Panc1 (cell line): ENCODE measurements at regions not wholly inside any gene's neighbourhood (a gene's known extent, or its start where the extent isn't known, plus 50 kb on each side); places are given as distances from the start of the nearest gene placed in this dataset.

Experiments used
- ATAC-seq: fragments of 200-7000 bp; cut with Tn5 transposase; 2 replicates; pipeline ENCODE4 v1.9.1; 2020; ENCODE audit warnings: mild to moderate bottlenecking, moderate library complexity
- BruUV-seq: library from RNA; stranded (reverse); fragments of 400-500 nt; replicated peaks from 2 replicates; lab custom pipeline; 2021; lab: Mats Ljungman, UMichigan
- CTCF ChIA-PET: fragments of 300-600 bp; sonication (Branson Sonifier 250); formaldehyde crosslinking; loops from one replicate; lab custom pipeline; 2022; ENCODE audit warnings: antibody characterized with exemption; lab: Charles Lee
- POLR2A ChIA-PET: fragments of 300-600 bp; sonication (Branson Sonifier 250); formaldehyde crosslinking; loops from one replicate; lab custom pipeline; 2022; ENCODE audit warnings: antibody characterized with exemption; lab: Charles Lee
- DNase-seq: peaks from one replicate; pipeline ENCODE4 v3.0.0-alpha.2; 2010; ENCODE audit warnings: low read depth, low spot score
- H3K27ac ChIP-seq: 2 replicates; pipeline ENCODE4 v1.5.1; 2011; ENCODE audit warnings: mild to moderate bottlenecking, low read length, inconsistent platforms
- H3K27me3 ChIP-seq: fragments of 200-500 bp; sonication (Bioruptor generic); 2 replicates; pipeline ENCODE4 v1.6.0; 2014; ENCODE audit warnings: low read length, inconsistent platforms; ENCODE audit not compliant: control insufficient read depth, insufficient read depth
- H3K36me3 ChIP-seq: fragments of 200-500 bp; sonication (Bioruptor generic); 2 replicates; pipeline ENCODE4 v1.5.1; 2014; ENCODE audit warnings: inconsistent platforms, mild to moderate bottlenecking, low read length, moderate library complexity; ENCODE audit not compliant: control insufficient read depth, insufficient read depth
- H3K4me1 ChIP-seq: 2 replicates; pipeline ENCODE4 v1.5.1; 2011; ENCODE audit warnings: inconsistent platforms, mild to moderate bottlenecking, low read length, moderate library complexity; ENCODE audit not compliant: control insufficient read depth, insufficient read depth
- H3K4me3 ChIP-seq, 2 experiments: 2 replicates each; pipeline ENCODE4 v1.5.1; 2011 to 2012; ENCODE audit warnings: low read depth in 2 of 2, low read length in 2 of 2, mild to moderate bottlenecking in 2 of 2, inconsistent platforms in 1 of 2, moderate library complexity in 1 of 2
- H3K9me3 ChIP-seq: fragments of 200-500 bp; sonication (Bioruptor generic); 2 replicates; pipeline ENCODE4 v1.5.1; 2014; ENCODE audit warnings: low read depth, mild to moderate bottlenecking, inconsistent platforms, low read length, moderate library complexity; ENCODE audit not compliant: control insufficient read depth, insufficient read depth
- POLR2AphosphoS5 ChIP-seq: IDR thresholded peaks from 2 replicates; pipeline ENCODE4 v1.6.1; 2012; ENCODE audit warnings: mild to moderate bottlenecking, low read depth, low read length, moderate library complexity
- SIN3A ChIP-seq: IDR thresholded peaks from 2 replicates; pipeline ENCODE4 v1.6.1; 2012; ENCODE audit warnings: low read depth, mild to moderate bottlenecking, low read length, moderate library complexity, borderline replicate concordance; ENCODE audit not compliant: insufficient read depth
- TCF7L2 ChIP-seq: IDR thresholded peaks from 2 replicates; pipeline ENCODE4 v1.6.1; 2011; ENCODE audit warnings: mild to moderate bottlenecking, low read depth, low read length, inconsistent platforms
- in situ Hi-C: cut with HindIII; loops from 2 replicates; pipeline ENCODE4 v1.10.0; 2016; ENCODE audit warnings: low sequenced_read_pairs, low pct_unique_long_range_greater_than_20kb
- intact Hi-C: fragments of 100-400 bp; cut with micrococcal nuclease; formaldehyde crosslinking; loops from one replicate; pipeline ENCODE4 v1.10.0; 2022; ENCODE audit not compliant: unreplicated experiment
- TF ChIP-seq, protein P1 (sequence below): fragments of 450-650 bp; IDR thresholded peaks from 2 replicates; pipeline ENCODE4 v1.5.1; 2017; ENCODE audit warnings: mild to moderate bottlenecking
- TF ChIP-seq, protein P2 (sequence below), 2 experiments: IDR thresholded peaks; 2 replicates each; pipeline ENCODE4 v1.6.1; 2011 to 2012; ENCODE audit warnings: low read depth in 2 of 2, control low read depth in 1 of 2, low read length in 1 of 2, mild to moderate bottlenecking in 1 of 2, moderate library complexity in 1 of 2; ENCODE audit not compliant: insufficient read depth in 1 of 2

DNA sequence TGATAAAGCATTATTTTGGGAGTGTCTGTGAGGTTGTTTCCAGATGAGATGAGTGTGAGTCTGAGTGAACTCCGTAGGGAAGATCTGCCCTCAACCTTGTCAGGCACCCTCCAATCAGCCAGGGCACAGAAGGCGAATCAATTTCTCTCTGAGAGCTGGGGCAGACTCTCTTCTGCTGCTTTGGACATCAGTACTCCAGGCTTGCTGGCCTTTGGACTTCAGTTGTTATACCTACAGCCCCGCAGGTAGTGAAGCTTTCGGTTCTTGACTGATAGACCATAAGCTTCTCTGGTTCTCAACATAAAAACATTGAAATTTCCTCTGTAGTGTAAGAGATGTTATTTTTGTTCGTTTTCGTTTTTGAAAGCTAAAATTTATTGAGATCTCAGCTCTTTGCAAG lies 71.4 kb downstream of the MAFB start:
- intact Hi-C loops, result no loop called here
- peaks cover 12% of the 10 kb centered on the region for H3K27me3 ChIP-seq
- BruUV-seq, result no TSS peak
- H3K4me1 ChIP-seq, result no peaks in the 10 kb centered on the region
- ATAC-seq (no peak), DNase-seq (no peak)
- POLR2A ChIA-PET, result no interaction called here
- TF ChIP-seq SIN3A (no peak), POLR2AphosphoS5 (no peak), TCF7L2 (no peak)
- TF ChIP-seq, protein P1, sequence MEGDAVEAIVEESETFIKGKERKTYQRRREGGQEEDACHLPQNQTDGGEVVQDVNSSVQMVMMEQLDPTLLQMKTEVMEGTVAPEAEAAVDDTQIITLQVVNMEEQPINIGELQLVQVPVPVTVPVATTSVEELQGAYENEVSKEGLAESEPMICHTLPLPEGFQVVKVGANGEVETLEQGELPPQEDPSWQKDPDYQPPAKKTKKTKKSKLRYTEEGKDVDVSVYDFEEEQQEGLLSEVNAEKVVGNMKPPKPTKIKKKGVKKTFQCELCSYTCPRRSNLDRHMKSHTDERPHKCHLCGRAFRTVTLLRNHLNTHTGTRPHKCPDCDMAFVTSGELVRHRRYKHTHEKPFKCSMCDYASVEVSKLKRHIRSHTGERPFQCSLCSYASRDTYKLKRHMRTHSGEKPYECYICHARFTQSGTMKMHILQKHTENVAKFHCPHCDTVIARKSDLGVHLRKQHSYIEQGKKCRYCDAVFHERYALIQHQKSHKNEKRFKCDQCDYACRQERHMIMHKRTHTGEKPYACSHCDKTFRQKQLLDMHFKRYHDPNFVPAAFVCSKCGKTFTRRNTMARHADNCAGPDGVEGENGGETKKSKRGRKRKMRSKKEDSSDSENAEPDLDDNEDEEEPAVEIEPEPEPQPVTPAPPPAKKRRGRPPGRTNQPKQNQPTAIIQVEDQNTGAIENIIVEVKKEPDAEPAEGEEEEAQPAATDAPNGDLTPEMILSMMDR, result no peak
- TF ChIP-seq, protein P2, sequence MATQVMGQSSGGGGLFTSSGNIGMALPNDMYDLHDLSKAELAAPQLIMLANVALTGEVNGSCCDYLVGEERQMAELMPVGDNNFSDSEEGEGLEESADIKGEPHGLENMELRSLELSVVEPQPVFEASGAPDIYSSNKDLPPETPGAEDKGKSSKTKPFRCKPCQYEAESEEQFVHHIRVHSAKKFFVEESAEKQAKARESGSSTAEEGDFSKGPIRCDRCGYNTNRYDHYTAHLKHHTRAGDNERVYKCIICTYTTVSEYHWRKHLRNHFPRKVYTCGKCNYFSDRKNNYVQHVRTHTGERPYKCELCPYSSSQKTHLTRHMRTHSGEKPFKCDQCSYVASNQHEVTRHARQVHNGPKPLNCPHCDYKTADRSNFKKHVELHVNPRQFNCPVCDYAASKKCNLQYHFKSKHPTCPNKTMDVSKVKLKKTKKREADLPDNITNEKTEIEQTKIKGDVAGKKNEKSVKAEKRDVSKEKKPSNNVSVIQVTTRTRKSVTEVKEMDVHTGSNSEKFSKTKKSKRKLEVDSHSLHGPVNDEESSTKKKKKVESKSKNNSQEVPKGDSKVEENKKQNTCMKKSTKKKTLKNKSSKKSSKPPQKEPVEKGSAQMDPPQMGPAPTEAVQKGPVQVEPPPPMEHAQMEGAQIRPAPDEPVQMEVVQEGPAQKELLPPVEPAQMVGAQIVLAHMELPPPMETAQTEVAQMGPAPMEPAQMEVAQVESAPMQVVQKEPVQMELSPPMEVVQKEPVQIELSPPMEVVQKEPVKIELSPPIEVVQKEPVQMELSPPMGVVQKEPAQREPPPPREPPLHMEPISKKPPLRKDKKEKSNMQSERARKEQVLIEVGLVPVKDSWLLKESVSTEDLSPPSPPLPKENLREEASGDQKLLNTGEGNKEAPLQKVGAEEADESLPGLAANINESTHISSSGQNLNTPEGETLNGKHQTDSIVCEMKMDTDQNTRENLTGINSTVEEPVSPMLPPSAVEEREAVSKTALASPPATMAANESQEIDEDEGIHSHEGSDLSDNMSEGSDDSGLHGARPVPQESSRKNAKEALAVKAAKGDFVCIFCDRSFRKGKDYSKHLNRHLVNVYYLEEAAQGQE (IDR thresholded peaks at IDR 0.05; ENCODE audit: insufficient read depth in 1 of 2, low read depth in 2 of 2, low read length in 1 of 2), result no peak
- no peaks in the 10 kb centered on the region for H3K36me3 ChIP-seq
- CTCF ChIA-PET, result no interaction called here
- no peaks in the 10 kb centered on the region for H3K9me3 ChIP-seq
- H3K4me3 ChIP-seq, result no peak overlapping the region
- in situ Hi-C loops, result no loop called here
- no peak overlapping the region for H3K27ac ChIP-seq

DNA sequence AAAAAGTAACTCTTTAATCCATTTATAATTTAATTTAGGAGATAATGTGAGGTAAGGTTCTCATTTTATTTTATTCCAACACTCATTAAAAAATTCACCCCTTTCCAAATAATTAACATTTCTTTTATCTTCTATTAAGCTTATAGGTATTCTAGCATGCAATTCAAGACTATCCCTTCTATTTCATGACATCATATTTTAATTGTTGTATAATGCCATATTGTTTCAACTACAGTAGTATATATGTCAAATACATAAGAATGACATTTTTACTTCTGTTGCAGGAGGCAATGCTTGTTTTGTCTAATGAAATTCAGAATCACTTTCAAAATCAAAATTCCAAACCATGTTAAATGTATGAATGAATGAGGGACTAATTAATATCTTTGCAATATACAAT lies 76.2 kb downstream of the MAFB start:
- TF ChIP-seq, protein P1, result no peak
- TF ChIP-seq TCF7L2, result no peak
- ATAC-seq, result no peak
- no TSS peak for BruUV-seq
- ChIA-PET POLR2A (no interaction called here), CTCF (no interaction called here)
- H3K9me3 ChIP-seq, result no peaks in the 10 kb centered on the region
- in situ Hi-C loops (no loop called here), intact Hi-C loops (no loop called here)
- no peak for DNase-seq
- no peaks in the 10 kb centered on the region for H3K4me1 ChIP-seq
- H3K36me3 ChIP-seq, result no peaks in the 10 kb centered on the region
- peaks cover 2% of the 10 kb centered on the region; the same call in 1 of the 2 replicates for H3K27me3 ChIP-seq
- no peak overlapping the region for H3K27ac ChIP-seq
- H3K4me3 ChIP-seq, result no peak overlapping the region
